Tibial artery (tissue), 4 donors: ENCODE measurements at regions not wholly inside any gene's neighbourhood (a gene's known extent, or its start where the extent isn't known, plus 50 kb on each side); places are given as distances from the start of the nearest gene placed in this dataset.

Experiments used
- DNase-seq, 2 donors: peaks; one replicate each; pipeline ENCODE4 v3.0.0-alpha.2; 2019
- H3K27ac ChIP-seq, 2 donors: fragments of 200-600 bp; sonication (generic) in 1 of 2; 1 replicate in 1 of 2; 2 replicates in 1 of 2; pipeline ENCODE4 v1.5.1; 2018 to 2019; ENCODE audit warnings: mild to moderate bottlenecking in 1 of 2
- H3K27me3 ChIP-seq, 2 donors: fragments of 200-600 bp; sonication (generic) in 1 of 2; one replicate each; pipeline versions ENCODE4 v1.5.1 to v1.6.0; 2016 to 2019
- H3K36me3 ChIP-seq, 3 donors: fragments of 200-600 bp; sonication (generic) in 2 of 3; one replicate each; pipeline ENCODE4 v1.5.1; 2016 to 2019; ENCODE audit warnings: mild to moderate bottlenecking in 2 of 3
- H3K4me1 ChIP-seq, 4 donors: fragments of 200-600 bp; sonication (generic) in 2 of 4; 1 replicate in 3 of 4; 2 replicates in 1 of 4; pipeline ENCODE4 v1.5.1; 2016 to 2019
- H3K4me3 ChIP-seq, 2 donors: fragments of 200-600 bp; sonication (generic) in 1 of 2; 1 replicate in 1 of 2; 2 replicates in 1 of 2; pipeline ENCODE4 v1.5.1; 2018 to 2019; ENCODE audit warnings: mild to moderate bottlenecking in 2 of 2
- H3K9me3 ChIP-seq, 3 donors: fragments of 200-600 bp; sonication (generic) in 1 of 3; one replicate each; pipeline ENCODE4 v1.5.1; 2016 to 2019
- CTCF ChIP-seq, 2 experiments: fragments of 200-600 bp in 1 of 2; fragments of 450-650 bp in 1 of 2; IDR thresholded peaks; one replicate each; pipeline ENCODE4 v1.5.1; 2017 to 2019; ENCODE audit warnings: antibody characterized with exemption in 2 of 2, mild to moderate bottlenecking in 1 of 2, moderate library complexity in 1 of 2
- intact Hi-C: fragments of 100-400 bp; cut with DNase I; formaldehyde crosslinking; loops from one replicate; pipeline ENCODE4 v1.15.0; 2023; ENCODE audit warnings: low total_unique reads

DNA sequence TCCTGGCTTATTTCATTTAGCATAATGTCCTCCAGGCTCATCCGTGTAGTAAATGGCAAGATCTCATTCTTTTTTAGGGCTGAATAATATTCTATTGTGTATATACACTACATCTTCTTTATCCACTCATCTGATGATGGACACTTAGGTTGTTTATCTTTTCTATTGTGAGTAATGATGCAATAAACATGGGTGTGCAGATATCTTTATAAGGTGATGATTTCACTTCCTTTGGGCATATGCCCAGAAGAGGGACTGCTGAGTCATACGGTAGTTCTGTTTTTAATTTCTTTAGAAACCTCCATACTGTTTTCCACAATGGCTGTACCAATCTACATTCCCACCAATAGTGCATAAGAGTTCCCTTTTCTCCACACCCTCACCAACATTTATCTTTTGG is 317.6 kb upstream of the CNKSR2 start:
- H3K27me3 ChIP-seq: no peaks in the 10 kb centered on the region
- no peak for DNase-seq
- intact Hi-C loops: no loop called here
- H3K4me3 ChIP-seq: no peak overlapping the region
- H3K27ac ChIP-seq: no peak overlapping the region
- TF ChIP-seq CTCF (IDR thresholded peaks at IDR 0.05): no peak
- H3K36me3 ChIP-seq: no peaks in the 10 kb centered on the region
- H3K9me3 ChIP-seq: peaks cover 0 to 16% (median 14%) of the 10 kb centered on the region in 3 donors
- no peaks in the 10 kb centered on the region for H3K4me1 ChIP-seq

DNA sequence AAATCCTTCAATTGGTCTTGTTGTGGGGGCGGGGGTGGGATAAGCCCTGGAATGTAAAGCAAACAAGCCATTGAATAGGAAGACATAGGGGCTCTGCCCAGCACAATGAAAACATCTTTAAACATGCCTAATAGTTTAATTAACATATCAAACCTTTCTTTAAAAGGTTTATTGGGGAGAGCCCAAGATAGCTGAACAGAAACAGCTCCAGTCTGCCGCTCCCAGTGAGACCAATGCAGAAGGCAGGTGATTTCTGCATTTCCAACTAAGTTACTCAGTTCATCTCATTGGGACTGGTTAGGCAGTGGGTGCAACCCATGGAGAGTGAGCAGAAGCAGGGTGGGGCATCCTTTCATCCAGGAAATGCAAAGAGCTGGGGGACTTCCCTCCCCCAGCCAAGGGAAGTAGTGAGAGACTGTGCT is 327.2 kb upstream of the CNKSR2 start:
- H3K36me3 ChIP-seq: no peaks in the 10 kb centered on the region
- H3K9me3 ChIP-seq: no peaks in the 10 kb centered on the region
- DNase-seq: no peak
- H3K27me3 ChIP-seq: no peaks in the 10 kb centered on the region
- H3K4me3 ChIP-seq: no peak overlapping the region
- H3K27ac ChIP-seq: no peak overlapping the region
- H3K4me1 ChIP-seq: no peaks in the 10 kb centered on the region
- no peak for TF ChIP-seq CTCF (IDR thresholded peaks at IDR 0.05)
- intact Hi-C loops: no loop called here

- no peak for TF ChIP-seq CTCF (IDR thresholded peaks at IDR 0.05)
- Histone ChIP-seq H3K4me1 (no peaks in the 10 kb centered on the region), H3K9me3 (peaks cover 0 to 6% (median 0%) of the 10 kb centered on the region in 3 donors), H3K27ac (no peak overlapping the region), H3K4me3 (no peak overlapping the region), H3K36me3 (no peaks in the 10 kb centered on the region), H3K27me3 (no peaks in the 10 kb centered on the region)
- intact Hi-C loops: no loop called here
- DNase-seq: no peak
These were observed 359.9 kb upstream of the CNKSR2 start for GRCh38 chrX:21014326-21014725.

GRCh38 chrX:21004835-21005234 is 369.4 kb upstream of the CNKSR2 start:
- DNase-seq: no peak
- H3K27me3 ChIP-seq: no peaks in the 10 kb centered on the region
- H3K4me1 ChIP-seq: no peaks in the 10 kb centered on the region
- H3K4me3 ChIP-seq: no peak overlapping the region
- H3K36me3 ChIP-seq: no peaks in the 10 kb centered on the region
- intact Hi-C loops: no loop called here
- no peak overlapping the region for H3K27ac ChIP-seq
- no peak for TF ChIP-seq CTCF (IDR thresholded peaks at IDR 0.05)
- no peaks in the 10 kb centered on the region for H3K9me3 ChIP-seq

DNA sequence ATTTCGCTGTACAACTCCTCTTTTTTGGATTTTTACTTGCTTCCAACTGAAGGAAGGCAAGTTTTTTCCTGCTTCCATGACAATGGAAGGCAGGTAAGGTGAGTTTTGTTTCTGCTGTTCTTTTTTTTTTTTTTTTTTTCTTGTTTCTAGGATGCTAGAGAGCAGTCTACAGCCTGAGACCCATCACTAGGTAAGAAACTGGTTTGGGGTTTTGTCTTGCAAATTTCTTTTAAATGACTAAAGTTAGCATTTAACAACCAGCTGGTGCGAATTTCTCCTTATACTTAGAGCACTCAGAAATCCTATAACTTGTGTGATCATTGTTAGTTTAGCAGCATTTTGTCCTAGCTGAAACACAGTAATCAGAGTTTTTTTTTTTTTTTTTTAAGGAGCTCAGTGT is 378.4 kb upstream of the CNKSR2 start:
- Histone ChIP-seq H3K4me3 (no peak overlapping the region), H3K36me3 (no peaks in the 10 kb centered on the region), H3K4me1 (no peaks in the 10 kb centered on the region), H3K9me3 (no peaks in the 10 kb centered on the region), H3K27ac (no peak overlapping the region), H3K27me3 (no peaks in the 10 kb centered on the region)
- intact Hi-C loops: no loop called here
- no peak for DNase-seq
- TF ChIP-seq CTCF (IDR thresholded peaks at IDR 0.05): no peak

GRCh38 chrX:20989361-20989760 is 384.9 kb upstream of the CNKSR2 start:
- intact Hi-C loops: no loop called here
- H3K27me3 ChIP-seq: no peaks in the 10 kb centered on the region
- no peaks in the 10 kb centered on the region for H3K4me1 ChIP-seq
- H3K27ac ChIP-seq: no peak overlapping the region
- DNase-seq: no peak
- H3K9me3 ChIP-seq: no peaks in the 10 kb centered on the region
- no peak overlapping the region for H3K4me3 ChIP-seq
- no peaks in the 10 kb centered on the region for H3K36me3 ChIP-seq
- TF ChIP-seq CTCF (IDR thresholded peaks at IDR 0.05): no peak
